ENCODE measurements at regions not wholly inside any gene's neighbourhood (a gene's known extent, or its start where the extent isn't known, plus 50 kb on each side); places are given as distances from the start of the nearest gene placed in this dataset.
"Not testable (repeated sequence)": the region's sequence is repeated elsewhere in the genome, so short reads cannot be mapped to it uniquely, and the experiment has no call there.

DNA sequence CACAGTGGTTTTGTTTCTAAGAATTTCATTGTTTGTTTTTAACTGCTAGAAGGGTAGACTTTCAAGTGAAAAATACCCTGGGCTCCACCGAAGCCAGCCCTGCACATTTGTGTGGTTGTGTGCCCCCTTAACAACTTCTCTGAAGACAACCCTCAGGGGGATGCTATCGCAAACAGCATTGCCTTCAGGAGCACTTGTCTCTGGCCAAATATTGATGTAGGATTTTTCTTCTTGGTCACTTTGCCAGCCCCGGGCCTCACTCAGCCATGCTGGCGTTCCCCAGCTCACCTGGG lies 69.2 kb upstream of the SERP2 start:
- DNase-seq (ENCODE audit: low read depth) = no peak

DNA sequence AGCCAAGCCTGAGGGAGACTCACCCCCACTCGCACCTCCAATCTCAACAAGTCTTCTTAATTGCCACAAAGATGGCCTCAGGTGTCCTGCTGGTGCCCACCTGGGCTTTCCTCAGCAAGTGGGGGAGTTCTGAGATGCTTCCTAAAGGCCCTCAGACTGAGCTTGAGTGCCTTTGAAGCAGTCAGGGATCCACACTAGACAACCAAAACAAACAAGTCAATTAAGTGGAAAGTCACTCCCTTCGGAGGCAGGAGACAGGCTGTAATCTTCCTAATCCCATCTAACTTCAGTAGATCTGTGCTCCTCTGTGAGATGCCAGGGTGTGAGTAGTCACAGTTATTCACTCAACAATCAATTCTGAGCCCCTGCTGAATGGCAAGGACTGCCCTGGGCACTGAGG lies 68.3 kb upstream of the SERP2 start:
- no peak for DNase-seq (ENCODE audit: low read depth)

DNA sequence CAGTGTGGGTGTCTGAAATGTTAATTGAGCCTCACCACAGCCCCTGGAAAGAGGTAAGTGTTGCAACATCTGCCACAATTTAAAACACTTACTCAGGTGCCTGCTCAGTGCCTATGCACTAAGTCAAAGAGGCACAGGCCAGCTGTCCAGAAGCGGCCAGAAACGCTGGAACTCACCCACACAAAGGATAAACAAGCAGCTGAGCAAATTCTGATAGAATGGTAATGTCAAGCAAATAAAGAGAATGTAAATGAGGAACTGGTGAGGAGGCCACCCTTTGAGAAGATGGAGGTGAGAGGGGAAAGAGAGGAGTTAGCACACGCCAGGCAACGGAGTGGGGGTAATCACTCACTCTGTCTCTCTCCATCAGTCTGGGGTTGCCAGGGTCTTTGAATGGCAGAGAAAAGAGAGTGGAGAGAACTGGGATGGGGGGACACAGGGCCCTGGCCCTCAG lies 67.7 kb upstream of the SERP2 start:
- no peak for DNase-seq (ENCODE audit: low read depth)

DNA sequence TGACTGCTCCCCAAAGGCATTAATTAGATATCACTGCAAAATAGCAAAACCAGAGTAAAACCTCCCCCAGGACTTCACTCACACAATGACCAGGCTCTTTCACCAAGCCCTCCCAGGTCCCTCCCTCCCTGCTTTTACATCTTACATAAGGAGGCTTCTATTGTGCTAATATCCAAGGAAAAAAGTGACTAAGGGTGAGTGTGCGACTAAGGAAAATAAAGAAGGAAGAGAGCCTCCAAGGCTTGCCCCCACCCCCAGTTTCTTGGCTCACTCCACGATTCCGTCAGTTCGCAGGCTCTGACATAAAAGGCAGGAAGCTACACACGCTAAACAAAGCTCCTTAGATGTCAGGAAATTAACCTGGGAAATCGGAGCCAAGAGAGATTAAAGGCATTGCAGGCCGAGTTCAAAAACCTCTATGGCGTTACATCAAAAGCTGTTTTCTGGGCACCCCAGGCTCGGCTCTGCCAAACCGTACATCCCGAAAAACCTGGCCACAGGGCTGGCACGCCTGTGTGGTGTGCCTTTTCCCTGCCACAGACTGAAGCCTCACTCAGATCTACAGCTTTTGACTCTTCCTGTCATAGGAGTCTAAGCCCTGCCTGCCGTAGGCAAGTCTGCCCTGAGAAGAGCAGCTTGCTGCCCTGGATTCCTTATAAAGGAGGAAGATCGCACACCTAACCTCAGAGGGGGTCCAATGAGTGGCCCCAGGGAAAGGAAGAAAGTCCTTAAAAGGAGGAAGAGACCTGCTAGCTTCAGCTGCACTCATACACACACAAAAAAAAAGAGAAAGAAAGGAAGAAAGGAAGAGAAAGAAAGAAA lies 67.0 kb upstream of the SERP2 start:
- no peak for DNase-seq (ENCODE audit: low read depth)

DNA sequence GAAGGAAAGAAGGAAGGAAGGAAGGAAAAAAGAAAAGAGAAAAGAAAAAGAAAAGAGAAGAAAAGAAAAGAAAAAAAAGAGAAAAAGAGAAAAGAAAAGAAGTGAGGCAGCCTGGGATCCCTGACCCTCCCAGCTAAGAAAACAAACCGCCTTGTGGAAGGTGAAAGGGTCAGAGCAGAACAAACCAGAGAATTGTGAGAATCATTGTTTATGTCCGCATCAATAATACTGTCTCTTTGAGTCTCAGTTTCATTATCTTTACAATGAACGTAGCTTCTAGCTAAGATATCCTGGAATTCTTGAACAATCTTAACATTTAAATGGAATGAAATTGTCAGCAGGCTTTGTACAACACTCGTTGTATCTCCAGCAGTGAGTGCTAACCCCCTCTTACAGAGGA lies 66.4 kb upstream of the SERP2 start:
- DNase-seq (ENCODE audit: low read depth) = no peak

DNA sequence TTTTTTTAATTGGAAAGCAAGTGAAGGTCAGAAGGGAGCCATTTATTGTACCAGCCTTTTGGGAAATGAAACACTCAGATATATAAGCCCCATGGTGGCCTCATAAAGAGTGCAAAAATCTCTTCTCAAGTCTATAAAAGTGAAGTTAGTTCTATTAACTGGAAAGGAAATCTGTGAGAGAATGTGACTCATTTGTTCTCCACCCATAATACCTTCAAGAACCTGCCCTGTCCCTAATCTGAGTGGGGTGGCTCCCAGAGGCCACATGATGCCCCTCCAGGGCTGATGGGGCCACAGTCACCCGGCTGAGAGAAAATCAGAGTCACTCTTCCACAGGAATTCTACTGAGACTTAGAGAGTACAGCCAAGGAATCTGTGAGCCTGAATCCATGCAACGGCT lies 65.8 kb upstream of the SERP2 start:
- no peak for DNase-seq (ENCODE audit: low read depth)

DNA sequence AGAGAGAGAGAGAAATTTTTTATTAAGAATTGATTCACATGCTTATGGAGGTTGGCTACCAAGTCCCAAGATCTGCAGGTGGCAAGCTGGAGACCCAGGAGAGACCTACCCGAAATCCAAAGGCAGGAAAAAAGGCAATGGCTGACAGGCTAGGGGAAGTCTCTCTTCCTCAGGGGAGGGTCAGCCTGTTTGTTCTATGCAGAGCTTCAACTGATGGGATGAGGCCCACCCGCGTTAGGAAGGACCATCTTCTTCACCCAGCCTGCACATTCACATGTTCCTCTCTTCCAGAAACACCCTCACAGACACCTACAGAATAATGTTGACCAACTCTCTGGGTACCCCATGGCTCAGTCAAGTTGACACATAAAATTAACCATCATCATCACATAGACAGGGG lies 65.3 kb upstream of the SERP2 start:
- no peak for DNase-seq (ENCODE audit: low read depth)

DNA sequence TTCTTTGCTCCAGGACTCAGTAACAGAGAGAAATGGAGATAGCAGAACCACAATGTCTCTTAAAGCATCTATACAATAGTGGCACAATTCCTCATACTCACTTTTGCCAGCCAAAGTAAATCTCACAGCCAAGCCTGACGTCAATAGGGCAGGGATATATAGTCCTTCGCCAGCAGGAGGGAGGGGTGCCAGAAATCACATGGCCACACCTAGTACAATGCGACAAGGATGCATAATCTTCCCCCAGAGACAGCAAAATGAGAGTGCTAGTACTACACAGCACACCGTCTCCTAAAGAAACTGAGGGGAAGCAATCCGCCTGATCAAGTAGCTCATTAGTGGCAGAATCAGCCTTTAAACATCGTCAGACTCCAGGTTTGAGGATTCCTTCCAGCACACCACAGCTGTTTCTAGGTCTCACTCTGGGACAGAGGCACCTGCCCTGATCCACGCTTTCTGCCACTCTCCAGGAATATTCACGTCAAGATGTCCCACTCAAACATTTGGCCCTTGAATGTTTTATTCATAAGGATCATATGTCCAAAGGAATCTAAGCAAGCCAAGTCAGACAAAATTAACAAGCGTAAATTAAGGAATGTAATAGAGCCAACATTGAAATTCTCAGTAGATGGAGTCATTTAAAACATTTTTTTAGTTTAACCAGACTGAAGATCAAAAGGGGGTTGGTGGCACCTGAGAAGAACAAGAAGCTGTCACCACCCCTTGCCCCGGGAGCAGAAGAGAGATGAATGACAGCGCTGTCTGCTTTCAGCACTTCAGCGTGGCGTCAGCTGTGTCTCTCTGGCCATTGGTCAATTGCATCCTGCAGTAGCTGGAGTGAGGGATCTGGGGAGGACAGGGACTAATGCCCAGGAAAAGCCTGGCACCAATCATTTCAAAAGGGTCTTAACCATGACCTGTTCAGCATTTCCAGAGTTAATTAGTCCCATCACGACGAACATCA lies 63.5 kb upstream of the SERP2 start:
- DNase-seq (ENCODE audit: low read depth) = no peak

DNA sequence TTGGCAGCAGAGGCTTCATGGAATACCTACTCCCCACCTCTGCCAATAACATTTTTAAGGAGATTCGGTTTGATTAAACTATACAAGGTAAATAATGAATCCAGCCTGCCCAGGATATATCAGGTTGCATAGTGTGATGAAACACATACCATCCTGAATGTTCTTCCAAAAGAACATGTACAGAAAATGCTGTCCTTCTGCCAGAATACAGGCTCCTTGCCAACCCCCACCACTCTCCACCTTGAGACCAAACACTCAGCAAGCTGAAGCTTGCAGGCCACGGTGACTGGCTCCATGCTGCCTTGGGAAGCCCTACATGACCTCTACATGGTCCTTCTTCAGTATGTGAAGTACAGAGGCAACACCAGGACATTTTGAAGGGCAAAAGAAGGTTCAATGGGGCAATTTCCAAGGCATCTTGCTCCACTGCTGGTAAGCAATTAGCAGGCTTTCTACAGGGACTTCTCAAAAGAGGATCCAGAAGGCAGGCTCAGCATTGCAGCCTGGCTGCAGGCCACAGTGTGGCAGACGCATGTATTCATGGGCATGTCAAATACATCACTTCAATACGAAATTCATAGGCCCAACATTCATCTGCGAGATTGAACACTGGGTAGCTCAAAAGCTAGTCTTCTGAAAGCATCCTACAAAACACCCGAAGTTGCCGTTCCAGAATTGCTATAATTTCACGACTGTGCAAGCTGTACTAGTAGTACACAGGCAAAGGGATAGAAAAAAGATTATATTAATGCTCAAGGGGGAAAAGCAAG lies 62.4 kb upstream of the SERP2 start:
- no peak for DNase-seq (ENCODE audit: low read depth)

DNA sequence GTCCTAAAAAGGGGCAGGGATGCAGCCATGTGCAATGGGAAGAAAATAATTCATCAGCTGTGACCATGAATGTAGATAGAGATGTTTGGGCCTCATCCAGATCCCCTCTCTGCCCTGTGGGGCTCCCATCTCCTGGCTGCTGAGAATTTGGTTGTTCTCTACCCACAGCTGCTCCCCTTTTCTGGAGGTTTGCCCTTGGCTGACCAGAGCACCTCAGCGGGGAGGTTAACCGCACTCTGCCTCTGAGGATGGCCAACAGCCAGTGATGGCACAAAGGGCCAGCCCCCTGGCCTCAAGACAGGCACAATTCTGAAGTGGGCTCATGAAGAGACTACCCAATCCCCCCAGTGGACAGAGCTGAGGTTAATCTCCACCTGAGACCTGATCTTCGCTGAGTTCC lies 61.5 kb upstream of the SERP2 start:
- DNase-seq (ENCODE audit: low read depth) = no peak

DNA sequence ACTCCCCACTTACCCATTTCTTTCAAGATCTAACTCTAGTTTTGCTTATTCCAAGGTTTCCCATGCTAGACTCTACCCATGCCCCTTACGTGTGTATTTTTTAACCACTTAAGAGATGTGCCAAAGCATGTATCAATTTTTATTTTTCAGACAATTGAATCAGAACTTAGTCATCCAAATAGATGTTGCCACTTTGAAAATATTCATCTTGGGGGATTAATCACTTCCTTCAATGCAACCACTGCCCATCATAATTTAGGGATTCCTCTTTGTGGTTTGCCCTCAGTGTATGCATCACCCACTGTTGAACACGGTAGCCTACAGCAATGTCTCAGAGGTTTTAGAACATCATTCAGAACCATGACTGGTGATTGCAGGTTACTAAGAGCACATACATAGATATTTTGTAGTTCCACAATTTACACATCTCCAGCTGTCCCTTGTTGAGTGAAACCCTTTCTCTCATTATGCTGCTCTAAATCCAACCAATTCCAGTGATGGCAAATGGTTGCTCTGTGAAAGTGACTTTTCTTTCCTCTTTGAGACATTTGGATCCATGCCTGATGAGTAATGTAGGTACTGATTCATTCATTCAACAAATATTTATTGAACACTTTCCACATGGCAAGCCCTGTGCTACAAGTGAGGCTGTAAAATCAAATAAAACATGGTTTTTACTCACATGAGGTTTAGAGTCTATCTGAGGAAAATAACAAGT lies 60.6 kb upstream of the SERP2 start:
- DNase-seq (ENCODE audit: low read depth) = no peak

DNA sequence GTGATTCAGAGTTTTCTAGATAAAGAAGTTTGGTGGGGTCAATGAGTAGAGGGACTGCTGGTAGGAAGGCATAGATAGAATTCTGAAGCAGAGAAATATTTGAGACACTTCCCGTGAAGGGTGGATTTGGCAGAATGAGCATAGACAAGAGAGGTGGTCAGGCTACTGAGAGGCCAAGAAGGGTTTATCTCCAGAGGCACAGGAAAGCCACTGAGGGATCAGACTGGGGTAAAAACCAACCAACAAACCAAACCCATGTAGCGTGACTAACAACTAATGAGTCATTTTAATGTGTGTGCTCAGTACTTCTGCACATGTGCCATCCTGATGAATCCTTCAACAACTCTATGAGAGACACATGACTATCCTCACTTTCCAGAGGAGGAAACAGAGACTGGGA lies 60.0 kb upstream of the SERP2 start:
- DNase-seq (ENCODE audit: low read depth) = no peak

DNA sequence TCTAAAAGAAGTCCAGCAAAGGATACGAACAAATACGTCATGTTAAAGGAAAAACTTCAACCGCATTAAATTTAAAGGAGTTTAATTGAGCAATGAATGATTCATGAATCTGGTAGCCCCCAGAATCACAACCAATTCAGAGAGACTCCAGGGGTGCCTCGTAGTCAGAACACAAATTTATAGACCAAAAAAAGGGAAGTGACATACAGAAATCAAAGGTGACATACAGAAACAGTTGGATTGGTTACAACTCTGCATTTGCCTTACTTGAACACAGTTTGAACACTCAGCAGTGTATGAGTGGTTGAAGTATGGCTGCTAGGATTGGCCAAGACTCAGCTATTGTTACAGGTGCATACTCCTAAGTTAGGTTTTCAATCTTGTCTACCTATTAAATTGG lies 59.5 kb upstream of the SERP2 start:
- DNase-seq (ENCODE audit: low read depth) = not testable (repeated sequence)

DNA sequence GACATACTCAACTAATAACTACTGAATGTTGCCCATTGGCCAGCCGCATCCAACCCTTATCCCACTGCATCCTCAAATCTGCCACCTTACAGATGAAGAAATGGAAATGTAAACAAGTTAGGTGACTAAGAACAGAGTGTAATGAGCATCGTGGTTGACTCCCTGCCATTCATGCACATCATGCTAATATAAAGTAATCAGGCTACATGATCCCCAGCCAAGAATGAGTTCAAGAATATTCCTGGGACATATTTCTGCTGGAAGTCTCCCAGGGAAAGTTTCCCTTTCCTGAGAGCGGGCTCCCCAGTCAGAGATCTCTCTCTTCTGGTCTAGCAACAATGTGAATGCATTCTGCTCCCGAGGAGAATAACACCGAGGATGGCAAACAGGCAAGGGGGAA lies 55.9 kb upstream of the SERP2 start:
- DNase-seq (ENCODE audit: low read depth) = no peak

DNA sequence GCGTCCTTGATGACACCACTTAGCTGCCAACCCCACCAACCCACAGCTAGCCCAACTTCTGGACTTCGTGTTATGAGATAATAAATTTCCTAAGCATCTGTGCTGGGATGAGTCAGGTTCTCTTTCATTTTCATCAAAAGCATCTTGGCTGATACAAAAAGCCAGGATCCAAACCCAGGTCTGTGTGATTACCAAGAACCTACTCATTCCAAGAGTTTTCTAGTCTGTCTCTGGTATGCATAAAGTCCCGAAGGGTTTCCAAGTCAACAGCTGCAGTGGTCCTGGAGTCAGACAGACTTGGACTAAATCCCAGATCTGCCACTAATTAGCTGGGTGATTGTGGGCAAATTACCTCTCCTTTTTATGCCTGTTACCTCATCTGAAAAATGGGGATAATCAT lies 55.5 kb upstream of the SERP2 start:
- no peak for DNase-seq (ENCODE audit: low read depth)

DNA sequence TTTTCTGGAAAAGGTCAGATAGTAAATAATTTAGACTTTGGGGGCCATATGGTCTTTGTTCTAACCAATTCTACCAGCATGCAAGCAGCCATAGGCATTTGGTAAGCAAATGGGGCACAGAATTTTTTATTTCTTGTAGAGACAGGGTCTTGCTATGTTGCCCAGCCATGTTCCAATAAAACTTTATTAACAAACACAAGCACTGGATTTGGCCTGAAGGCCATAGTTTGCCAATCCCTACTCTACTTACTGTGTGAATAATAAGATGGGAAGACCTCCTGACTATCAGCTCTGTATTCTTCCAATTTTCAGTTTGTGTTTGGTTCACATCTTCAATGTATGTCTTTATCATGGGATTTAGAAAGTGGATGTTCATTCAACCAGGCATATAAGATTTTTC lies 53.0 kb upstream of the SERP2 start:
- no peak for DNase-seq (ENCODE audit: low read depth)

DNA sequence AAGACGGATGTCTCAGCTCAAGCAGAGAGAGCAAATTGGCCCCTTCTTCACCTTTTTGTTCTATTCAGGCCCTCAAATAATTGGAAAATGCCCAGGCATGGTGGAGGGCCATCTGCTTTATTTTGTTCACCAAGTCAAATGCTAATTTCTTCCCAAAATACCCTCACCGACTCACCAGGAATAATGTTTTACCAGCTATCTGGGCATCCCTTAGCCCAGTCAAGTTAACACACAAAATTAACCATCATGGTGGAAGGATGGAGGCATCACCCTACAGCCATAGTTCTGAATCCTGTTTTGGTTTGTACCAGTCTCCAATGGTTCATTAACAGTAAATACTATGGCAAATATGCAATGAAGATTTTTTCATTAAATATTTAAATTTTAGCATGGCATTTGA lies 51.7 kb upstream of the SERP2 start:
- DNase-seq (ENCODE audit: low read depth) = no peak

DNA sequence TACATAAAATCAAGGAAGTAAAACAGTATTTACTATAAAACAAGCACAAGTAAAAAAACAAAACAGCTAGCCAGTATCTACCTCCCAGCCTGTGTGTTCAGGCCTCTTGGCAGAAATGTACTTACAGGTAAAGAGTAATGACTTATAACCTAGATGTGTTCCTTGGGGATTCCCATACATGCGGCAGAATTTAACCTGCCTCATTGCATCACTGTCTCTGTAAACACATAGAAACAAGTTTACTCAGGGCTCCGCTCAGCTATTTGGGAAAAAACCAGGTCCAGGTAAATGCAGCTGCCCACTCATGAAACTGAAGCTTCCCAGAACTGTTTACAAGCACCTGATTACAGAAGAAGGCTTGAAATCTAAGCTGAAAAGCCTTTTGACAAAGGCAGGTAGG lies 50.7 kb upstream of the SERP2 start:
- no peak for DNase-seq (ENCODE audit: low read depth)

DNA sequence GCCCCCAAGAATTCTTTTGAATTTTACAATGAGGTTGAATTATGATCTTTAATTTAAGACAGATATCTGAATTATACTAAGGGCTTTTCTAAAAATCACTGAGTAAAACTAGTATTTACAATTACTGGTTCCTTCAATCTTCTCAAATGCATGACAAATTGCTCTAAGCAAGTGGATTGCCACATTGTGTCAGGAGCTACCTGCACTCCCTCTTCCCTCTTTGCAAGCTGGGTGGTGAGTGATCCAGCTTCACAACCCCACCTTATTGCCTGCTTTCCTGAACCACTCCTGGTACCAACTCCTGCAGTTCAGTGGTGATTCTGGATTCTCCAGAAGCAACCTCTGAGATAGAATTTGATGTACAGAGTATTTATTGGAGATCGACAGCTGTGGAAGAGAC lies 49.9 kb upstream of the SERP2 start:
- DNase-seq (ENCODE audit: low read depth) = no peak

All from stimulated activated CD8-positive, alpha-beta memory T cell treated with anti-CD3 and anti-CD28 coated beads, Interleukin-4, amount 100 ng/mL, for 24 hours (primary cell).